HEK293T (cell line): ENCODE measurements at regions not wholly inside any gene's neighbourhood (a gene's known extent, or its start where the extent isn't known, plus 50 kb on each side); places are given as distances from the start of the nearest gene placed in this dataset.

Experiments used
- CTCF ChIA-PET: fragments of 350-600 bp; formaldehyde crosslinking; extraction: SDS; loops from one replicate; lab custom pipeline; 2021; ENCODE audit warnings: antibody characterized with exemption, inconsistent platforms; lab: Yijun Ruan, JAX
- POLR2A ChIA-PET: fragments of 350-600 bp; formaldehyde crosslinking; extraction: SDS; loops from one replicate; lab custom pipeline; 2020; ENCODE audit warnings: antibody characterized with exemption, inconsistent platforms; lab: Yijun Ruan, JAX
- DNase-seq: peaks from one replicate; pipeline ENCODE4 v3.0.0; 2012; ENCODE audit warnings: mixed read lengths; ENCODE audit errors: extremely low spot score
- ARNT ChIP-seq: fragments of 450-650 bp; IDR thresholded peaks from 2 replicates; pipeline ENCODE4 v1.6.1; 2017; ENCODE audit warnings: mild to moderate bottlenecking
- BHLHE40 ChIP-seq: fragments of 450-650 bp; IDR thresholded peaks from 2 replicates; pipeline ENCODE4 v1.6.1; 2016; ENCODE audit warnings: mild to moderate bottlenecking, moderate library complexity, borderline replicate concordance
- CTBP1 ChIP-seq: fragments of 450-650 bp; IDR thresholded peaks from 2 replicates; pipeline ENCODE4 v1.6.1; 2016; ENCODE audit warnings: borderline replicate concordance
- ELF4 ChIP-seq: fragments of 450-650 bp; IDR thresholded peaks from 2 replicates; pipeline ENCODE4 v1.6.1; 2017; ENCODE audit warnings: antibody characterized with exemption
- FOXA1 ChIP-seq: fragments of 450-650 bp; IDR thresholded peaks from 2 replicates; pipeline ENCODE4 v1.6.1; 2016; ENCODE audit warnings: mild to moderate bottlenecking
- FOXK2 ChIP-seq: fragments of 450-650 bp; IDR thresholded peaks from 2 replicates; pipeline ENCODE4 v1.6.1; 2016; ENCODE audit warnings: mild to moderate bottlenecking
- FOXM1 ChIP-seq: fragments of 450-650 bp; IDR thresholded peaks from 2 replicates; pipeline ENCODE4 v1.6.1; 2017; ENCODE audit warnings: mild to moderate bottlenecking, borderline replicate concordance
- HDGF ChIP-seq: fragments of 450-650 bp; IDR thresholded peaks from 2 replicates; pipeline ENCODE4 v1.6.1; 2017; ENCODE audit warnings: antibody characterized with exemption, borderline replicate concordance
- L3MBTL2 ChIP-seq: fragments of 450-650 bp; conservative IDR thresholded peaks from 2 replicates; pipeline ENCODE4 v1.6.1; 2016; ENCODE audit warnings: mild to moderate bottlenecking
- LEF1 ChIP-seq: fragments of 450-650 bp; IDR thresholded peaks from 2 replicates; pipeline ENCODE4 v1.6.1; 2017; ENCODE audit warnings: mild to moderate bottlenecking, borderline replicate concordance
- NFRKB ChIP-seq: fragments of 450-650 bp; IDR thresholded peaks from 2 replicates; pipeline ENCODE4 v1.6.1; 2016; ENCODE audit warnings: mild to moderate bottlenecking, moderate library complexity
- SP1 ChIP-seq: fragments of 450-650 bp; IDR thresholded peaks from 2 replicates; pipeline ENCODE4 v1.6.1; 2017
- SUZ12 ChIP-seq: fragments of 450-650 bp; IDR thresholded peaks from 2 replicates; pipeline ENCODE4 v1.6.1; 2016; ENCODE audit warnings: mild to moderate bottlenecking
- TARDBP ChIP-seq: fragments of 450-650 bp; IDR thresholded peaks from 2 replicates; pipeline ENCODE4 v1.6.1; 2016
- ZNF384 ChIP-seq: fragments of 450-650 bp; IDR thresholded peaks from 2 replicates; pipeline ENCODE4 v1.6.1; 2016
- TF ChIP-seq, protein P1 (sequence below): fragments of 450-650 bp; IDR thresholded peaks from 2 replicates; pipeline ENCODE4 v1.6.1; 2016

DNA sequence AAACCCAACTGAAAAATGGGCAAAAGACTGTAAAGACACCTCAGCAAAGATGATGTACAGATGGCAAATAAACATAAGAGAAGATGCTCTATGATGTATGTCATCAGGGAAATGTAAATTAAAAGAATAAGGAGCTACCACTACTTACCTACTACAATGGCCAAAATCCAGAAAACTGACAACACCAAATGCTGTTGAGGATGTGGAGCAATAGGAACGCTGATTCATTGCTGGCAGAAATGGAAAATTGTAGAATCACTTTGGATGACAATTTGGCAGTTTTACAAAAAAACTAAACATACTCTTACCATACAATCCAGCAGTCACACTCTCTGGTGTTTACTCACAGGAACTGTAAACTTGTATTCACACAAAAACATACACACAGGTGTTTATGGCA lies 222.3 kb upstream of the LDB2 start:
- no peak for DNase-seq
- no peak for TF ChIP-seq CTBP1
- TF ChIP-seq FOXK2: no peak
- TF ChIP-seq L3MBTL2: no peak
- no peak for TF ChIP-seq TARDBP
- no peak for TF ChIP-seq ELF4
- no peak for TF ChIP-seq BHLHE40
- POLR2A ChIA-PET: no interaction called here
- CTCF ChIA-PET: no interaction called here

DNA sequence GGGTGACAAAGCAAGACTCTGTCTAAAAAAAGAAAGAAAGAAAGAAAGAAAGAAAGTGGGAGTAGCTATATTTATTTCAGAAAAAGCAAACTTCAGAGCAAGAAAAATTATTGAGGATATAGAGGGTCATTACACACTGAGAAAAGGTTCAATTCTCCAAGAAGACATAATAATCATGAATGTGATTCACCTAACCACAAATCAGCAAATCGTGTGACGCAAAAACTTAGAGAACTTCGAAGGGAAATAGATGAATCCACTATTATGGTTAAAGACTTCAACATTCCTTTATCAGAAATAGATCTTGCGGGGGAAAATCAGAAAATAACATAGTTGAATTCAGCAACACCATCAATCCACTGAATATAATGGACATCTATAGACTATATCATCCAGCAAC lies 219.3 kb upstream of the LDB2 start:
- ChIA-PET CTCF (interaction anchor here (0.7 kb wide), 1 partner anchor 50 kb away, joined by 3 read pairs; no protein-coding TSS in a partner anchor), POLR2A (no interaction called here)
- TF ChIP-seq FOXM1 (no peak), TARDBP (no peak), ZNF384 (no peak), LEF1 (no peak), ELF4 (no peak), SUZ12 (no peak), FOXK2 (no peak), SP1 (no peak), CTBP1 (no peak), ARNT (no peak), L3MBTL2 (no peak), HDGF (no peak), NFRKB (no peak), BHLHE40 (no peak), FOXA1 (no peak)
- TF ChIP-seq, protein P1, sequence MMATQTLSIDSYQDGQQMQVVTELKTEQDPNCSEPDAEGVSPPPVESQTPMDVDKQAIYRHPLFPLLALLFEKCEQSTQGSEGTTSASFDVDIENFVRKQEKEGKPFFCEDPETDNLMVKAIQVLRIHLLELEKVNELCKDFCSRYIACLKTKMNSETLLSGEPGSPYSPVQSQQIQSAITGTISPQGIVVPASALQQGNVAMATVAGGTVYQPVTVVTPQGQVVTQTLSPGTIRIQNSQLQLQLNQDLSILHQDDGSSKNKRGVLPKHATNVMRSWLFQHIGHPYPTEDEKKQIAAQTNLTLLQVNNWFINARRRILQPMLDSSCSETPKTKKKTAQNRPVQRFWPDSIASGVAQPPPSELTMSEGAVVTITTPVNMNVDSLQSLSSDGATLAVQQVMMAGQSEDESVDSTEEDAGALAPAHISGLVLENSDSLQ: no peak
- no peak for DNase-seq

DNA sequence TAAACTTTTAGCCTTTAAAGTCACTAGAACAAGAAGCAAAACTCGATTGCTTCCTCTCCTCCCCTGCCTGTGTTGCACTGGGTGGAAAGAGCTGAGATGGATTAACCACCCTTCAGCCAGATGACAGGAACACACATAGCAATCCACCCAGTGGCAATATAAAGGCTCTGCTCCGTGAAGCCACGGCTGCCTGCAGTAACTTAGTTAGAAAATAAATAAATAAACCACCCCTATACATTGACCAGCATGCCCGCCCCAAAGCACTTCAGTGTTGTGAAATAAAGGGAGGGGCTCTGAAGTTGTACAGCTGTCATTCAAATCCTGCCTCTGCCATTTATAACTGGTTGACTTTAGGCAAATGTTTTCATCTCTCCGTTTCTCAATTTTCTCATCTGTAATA lies 217.1 kb upstream of the LDB2 start:
- no peak for DNase-seq
- POLR2A ChIA-PET: no interaction called here
- CTCF ChIA-PET: no interaction called here
- TF ChIP-seq L3MBTL2: no peak
- TF ChIP-seq SP1: no peak
- no peak for TF ChIP-seq FOXK2
- no peak for TF ChIP-seq TARDBP
- no peak for TF ChIP-seq FOXM1
- TF ChIP-seq CTBP1: no peak
- TF ChIP-seq, protein P1: no peak
- no peak for TF ChIP-seq SUZ12
- no peak for TF ChIP-seq BHLHE40
- no peak for TF ChIP-seq LEF1
- no peak for TF ChIP-seq ZNF384
- no peak for TF ChIP-seq FOXA1
- no peak for TF ChIP-seq NFRKB
- TF ChIP-seq ARNT: no peak
- TF ChIP-seq ELF4: no peak
- no peak for TF ChIP-seq HDGF

DNA sequence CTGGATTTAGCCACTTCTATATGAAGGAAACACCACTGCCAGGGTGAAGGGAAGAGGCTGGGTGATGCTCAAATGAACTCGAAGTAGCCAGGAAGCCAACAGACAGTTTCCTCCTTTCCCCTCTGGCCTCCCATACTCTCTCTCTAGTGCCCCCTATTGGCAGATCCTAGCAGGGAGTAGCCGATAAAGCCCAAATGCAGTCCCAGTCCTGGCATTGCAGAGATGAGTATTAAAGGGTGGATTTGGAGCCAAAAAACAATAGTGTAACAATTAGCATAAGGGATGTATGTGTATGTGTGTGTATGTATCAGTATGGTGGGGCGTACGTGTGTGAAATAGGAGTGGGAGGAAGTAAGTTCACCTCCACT lies 213.8 kb upstream of the LDB2 start:
- POLR2A ChIA-PET: no interaction called here
- DNase-seq: peak; percentile 53
- CTCF ChIA-PET: interaction anchor here (0.7 to 1.0 kb wide), 3 partner anchors 12 to 282 kb away, joined by 3 read pairs; no protein-coding TSS in a partner anchor
- TF ChIP-seq ELF4: no peak
- TF ChIP-seq HDGF: no peak
- TF ChIP-seq, protein P1: no peak

DNA sequence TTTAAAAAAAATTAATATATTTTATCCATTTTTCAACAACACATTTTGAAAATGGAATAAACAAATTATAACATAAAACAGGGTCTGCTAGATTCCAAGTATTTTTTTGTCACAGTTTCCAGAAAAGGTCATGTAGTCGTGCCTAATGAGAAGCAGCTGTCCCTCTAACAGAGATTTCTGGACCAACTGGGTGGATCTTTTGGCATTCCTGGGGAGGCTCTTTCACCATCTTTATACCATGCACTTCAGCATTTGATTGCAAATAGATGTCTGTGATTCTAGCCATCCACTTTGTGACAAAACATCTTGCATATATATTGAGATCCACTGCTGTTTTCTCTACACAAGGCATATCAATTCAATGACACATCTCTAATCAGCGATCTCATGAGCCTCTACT lies 210.7 kb upstream of the LDB2 start:
- ChIA-PET CTCF (no interaction called here), POLR2A (no interaction called here)
- TF ChIP-seq SP1: no peak
- no peak for TF ChIP-seq LEF1
- no peak for TF ChIP-seq FOXM1
- TF ChIP-seq ARNT: no peak
- no peak for TF ChIP-seq FOXK2
- no peak for TF ChIP-seq TARDBP
- no peak for TF ChIP-seq HDGF
- TF ChIP-seq ZNF384: no peak
- no peak for TF ChIP-seq CTBP1
- no peak for TF ChIP-seq SUZ12
- TF ChIP-seq L3MBTL2: no peak
- TF ChIP-seq, protein P1: no peak
- TF ChIP-seq BHLHE40: no peak
- TF ChIP-seq ELF4: no peak
- TF ChIP-seq NFRKB: no peak
- no peak for TF ChIP-seq FOXA1
- no peak for DNase-seq

DNA sequence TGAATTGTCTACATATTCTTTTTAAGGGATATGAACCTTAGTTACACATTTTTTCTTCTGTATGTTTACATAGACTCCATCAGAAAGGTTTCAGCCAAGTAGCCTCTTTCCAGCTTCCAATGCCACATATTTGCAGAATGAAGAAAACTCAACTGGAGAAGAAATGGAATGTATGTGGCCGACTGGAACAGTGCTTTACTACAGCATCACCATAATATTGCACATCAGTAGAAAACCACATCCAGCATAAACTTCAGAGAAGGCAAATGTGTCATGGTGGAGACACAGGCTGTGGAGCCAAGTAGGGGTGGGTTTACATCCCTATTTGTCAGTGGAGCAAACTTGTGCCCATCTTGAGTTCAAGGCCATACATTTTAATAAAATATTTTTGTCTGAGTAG lies 204.8 kb upstream of the LDB2 start:
- TF ChIP-seq BHLHE40 (no peak), FOXA1 (no peak), ELF4 (no peak), ARNT (no peak), ZNF384 (no peak), SP1 (no peak), FOXM1 (no peak), LEF1 (no peak), CTBP1 (no peak), HDGF (no peak), NFRKB (no peak)
- TF ChIP-seq, protein P1: no peak
- ChIA-PET CTCF (no interaction called here), POLR2A (no interaction called here)
- DNase-seq: no peak
